ENCODE measurements at regions not wholly inside any gene's neighbourhood (a gene's known extent, or its start where the extent isn't known, plus 50 kb on each side); places are given as distances from the start of the nearest gene placed in this dataset.

- no peak for TF ChIP-seq CTCF (IDR thresholded peaks at IDR 0.05 in 8 of 11, conservative IDR thresholded peaks at IDR 0.05 in 3 of 11)
- no peak for TF ChIP-seq POLR2A (IDR thresholded peaks at IDR 0.05)
- TF ChIP-seq POLR2AphosphoS5 (IDR thresholded peaks at IDR 0.05), result no peak
These were observed 399.4 kb downstream of the KCNRG start for GRCh38 chr13:50414640-50415039.
